ENCODE measurements at regions not wholly inside any gene's neighbourhood (a gene's known extent, or its start where the extent isn't known, plus 50 kb on each side); places are given as distances from the start of the nearest gene placed in this dataset.

GRCh38 chr12:107523775-107524535, 161.6 kb upstream of the PWP1 start:
- intact Hi-C loops (cut with micrococcal nuclease; ENCODE audit: unreplicated experiment), result no loop called here
- Histone ChIP-seq H3K27me3 (replicated peaks; ENCODE audit: insufficient read depth, low read depth, low read length, poor library complexity) (no peaks in the 10 kb centered on the region), H3K4me1 (ENCODE audit: insufficient read depth, low read length, poor library complexity, severe bottlenecking) (no peaks in the 10 kb centered on the region), H3K36me3 (ENCODE audit: insufficient read depth, low read length, poor library complexity, severe bottlenecking) (no peaks in the 10 kb centered on the region), H3K9me3 (ENCODE audit: low read depth, low read length, poor library complexity, severe bottlenecking) (no peaks in the 10 kb centered on the region), H3K4me3 (ENCODE audit: low read depth, low read length, poor library complexity, severe bottlenecking) (no peak overlapping the region), H3K27ac (ENCODE audit: low read depth, low read length, poor library complexity, severe bottlenecking) (no peak overlapping the region)
- CTCF ChIA-PET, result no interaction called here
- TF ChIP-seq EZH2 (IDR thresholded peaks at IDR 0.05; ENCODE audit: borderline replicate concordance, low read depth, low read length, poor library complexity, severe bottlenecking), result no peak
- TF ChIP-seq CTCF (conservative IDR thresholded peaks at IDR 0.05; ENCODE audit: low read depth, low read length), result no peak
- BruUV-seq (replicated peaks), result no TSS peak
- DNase-seq (ENCODE audit: low spot score), result no peak
- POLR2A ChIA-PET (ENCODE audit: low non-redundant PET), result no interaction called here

DNA sequence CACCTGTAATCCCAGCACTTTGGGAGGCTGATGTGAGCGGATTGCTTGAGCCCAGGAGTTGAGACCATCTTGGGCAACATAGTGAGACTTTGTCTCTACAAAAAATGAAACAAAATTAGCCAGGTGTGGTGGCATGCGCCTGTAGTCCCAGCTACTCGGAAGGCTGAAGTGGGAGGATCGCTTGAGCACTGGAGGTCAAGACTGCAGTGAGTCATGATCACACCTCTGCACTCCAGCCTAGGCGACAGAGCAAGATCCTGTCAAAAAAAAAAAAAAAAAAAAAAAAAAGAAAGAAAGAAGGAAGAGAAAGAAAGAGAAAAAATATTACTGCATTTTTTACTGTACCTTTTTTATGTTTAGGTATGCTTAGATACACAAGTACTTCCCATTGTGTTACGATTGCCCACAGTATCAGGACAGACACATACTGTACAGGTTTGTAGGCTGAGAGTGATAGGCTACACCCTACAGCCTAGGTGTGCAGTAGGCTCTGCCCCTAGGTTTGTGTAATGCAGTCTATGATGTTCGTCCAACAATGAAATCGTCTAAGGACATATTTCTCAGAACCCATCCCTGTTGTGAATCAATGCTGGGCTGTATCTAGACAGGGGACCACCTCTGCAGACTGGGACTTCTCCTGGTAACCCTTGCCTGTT, 160.4 kb upstream of the PWP1 start:
- no TSS peak for BruUV-seq (replicated peaks)
- Histone ChIP-seq H3K27me3 (replicated peaks; ENCODE audit: insufficient read depth, low read depth, low read length, poor library complexity) (no peaks in the 10 kb centered on the region), H3K4me1 (ENCODE audit: insufficient read depth, low read length, poor library complexity, severe bottlenecking) (no peaks in the 10 kb centered on the region), H3K36me3 (ENCODE audit: insufficient read depth, low read length, poor library complexity, severe bottlenecking) (no peaks in the 10 kb centered on the region), H3K27ac (ENCODE audit: low read depth, low read length, poor library complexity, severe bottlenecking) (no peak overlapping the region), H3K9me3 (ENCODE audit: low read depth, low read length, poor library complexity, severe bottlenecking) (no peaks in the 10 kb centered on the region), H3K4me3 (ENCODE audit: low read depth, low read length, poor library complexity, severe bottlenecking) (no peak overlapping the region)
- CTCF ChIA-PET, result no interaction called here
- intact Hi-C loops (cut with micrococcal nuclease; ENCODE audit: unreplicated experiment), result no loop called here
- TF ChIP-seq EZH2 (IDR thresholded peaks at IDR 0.05; ENCODE audit: borderline replicate concordance, low read depth, low read length, poor library complexity, severe bottlenecking) (no peak), CTCF (conservative IDR thresholded peaks at IDR 0.05; ENCODE audit: low read depth, low read length) (no peak)
- POLR2A ChIA-PET (ENCODE audit: low non-redundant PET), result no interaction called here
- no peak for DNase-seq (ENCODE audit: low spot score)

GRCh38 chr12:107525719-107526554, 159.7 kb upstream of the PWP1 start:
- Histone ChIP-seq H3K27me3 (replicated peaks; ENCODE audit: insufficient read depth, low read depth, low read length, poor library complexity) (no peaks in the 10 kb centered on the region), H3K9me3 (ENCODE audit: low read depth, low read length, poor library complexity, severe bottlenecking) (no peaks in the 10 kb centered on the region), H3K36me3 (ENCODE audit: insufficient read depth, low read length, poor library complexity, severe bottlenecking) (no peaks in the 10 kb centered on the region), H3K4me1 (ENCODE audit: insufficient read depth, low read length, poor library complexity, severe bottlenecking) (no peaks in the 10 kb centered on the region), H3K27ac (ENCODE audit: low read depth, low read length, poor library complexity, severe bottlenecking) (no peak overlapping the region), H3K4me3 (ENCODE audit: low read depth, low read length, poor library complexity, severe bottlenecking) (no peak overlapping the region)
- TF ChIP-seq CTCF (conservative IDR thresholded peaks at IDR 0.05; ENCODE audit: low read depth, low read length) (no peak), EZH2 (IDR thresholded peaks at IDR 0.05; ENCODE audit: borderline replicate concordance, low read depth, low read length, poor library complexity, severe bottlenecking) (no peak)
- intact Hi-C loops (cut with micrococcal nuclease; ENCODE audit: unreplicated experiment), result no loop called here
- no TSS peak for BruUV-seq (replicated peaks)
- DNase-seq (ENCODE audit: low spot score), result no peak
- POLR2A ChIA-PET (ENCODE audit: low non-redundant PET), result no interaction called here
- CTCF ChIA-PET, result no interaction called here
